B cell (primary cell): ENCODE measurements at regions not wholly inside any gene's neighbourhood (a gene's known extent, or its start where the extent isn't known, plus 50 kb on each side); places are given as distances from the start of the nearest gene placed in this dataset.

ENCODE experiments used
- CTCF ChIP-seq: fragments of 200-600 bp; IDR thresholded peaks from one replicate; pipeline ENCODE4 v1.8.0; 2022; ENCODE audit warnings: antibody characterized with exemption, mild to moderate bottlenecking
- EZH2 ChIP-seq: IDR thresholded peaks from 2 replicates; pipeline ENCODE4 v1.6.1; 2012; ENCODE audit warnings: borderline replicate concordance, low read depth, mild to moderate bottlenecking, moderate library complexity, low read length; ENCODE audit not compliant: insufficient read depth, poor library complexity, severe bottlenecking

GRCh38 chr11:88428959-88429358 lies 91.4 kb upstream of the CTSC start:
- TF ChIP-seq CTCF = no peak
- TF ChIP-seq EZH2 = no peak
